Prostate gland (tissue), 2 donors: ENCODE measurements at regions not wholly inside any gene's neighbourhood (a gene's known extent, or its start where the extent isn't known, plus 50 kb on each side); places are given as distances from the start of the nearest gene placed in this dataset.

ENCODE experiments used
- POLR2AphosphoS5 ChIP-seq: sonication (generic); formaldehyde crosslinking; IDR thresholded peaks from one replicate; pipeline ENCODE4 v1.6.1; 2017; ENCODE audit warnings: antibody characterized with exemption
- TF ChIP-seq, protein P1 (sequence below), 4 experiments: fragments of 200-600 bp in 2 of 4; fragments of 450-650 bp in 2 of 4; sonication (generic) in 2 of 4; IDR thresholded peaks; 1 replicate in 3 of 4; 2 replicates in 1 of 4; pipeline ENCODE4 v1.5.1; 2016 to 2019; ENCODE audit warnings: antibody characterized with exemption in 4 of 4, mild to moderate bottlenecking in 2 of 4, moderate library complexity in 2 of 4

DNA sequence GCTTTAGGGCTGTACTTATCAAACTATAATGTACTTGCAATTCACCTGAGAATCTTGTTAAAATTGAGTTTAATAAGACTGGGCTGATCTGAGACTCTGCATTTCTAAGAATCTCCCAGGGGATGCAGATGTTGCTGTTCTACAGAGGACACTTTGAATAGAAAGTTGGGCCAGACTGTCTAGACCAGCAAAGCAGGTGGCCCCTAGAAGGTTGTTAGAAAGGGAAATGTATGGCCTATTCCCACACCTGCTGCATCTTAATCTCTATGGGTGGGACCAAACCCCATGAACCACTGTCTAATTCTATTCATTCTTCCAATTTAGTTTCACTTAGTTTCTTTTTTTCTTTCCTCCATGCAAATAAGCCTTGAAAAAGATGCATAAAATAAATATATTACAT lies 413.2 kb upstream of the TECRL start:
- TF ChIP-seq, protein P1, sequence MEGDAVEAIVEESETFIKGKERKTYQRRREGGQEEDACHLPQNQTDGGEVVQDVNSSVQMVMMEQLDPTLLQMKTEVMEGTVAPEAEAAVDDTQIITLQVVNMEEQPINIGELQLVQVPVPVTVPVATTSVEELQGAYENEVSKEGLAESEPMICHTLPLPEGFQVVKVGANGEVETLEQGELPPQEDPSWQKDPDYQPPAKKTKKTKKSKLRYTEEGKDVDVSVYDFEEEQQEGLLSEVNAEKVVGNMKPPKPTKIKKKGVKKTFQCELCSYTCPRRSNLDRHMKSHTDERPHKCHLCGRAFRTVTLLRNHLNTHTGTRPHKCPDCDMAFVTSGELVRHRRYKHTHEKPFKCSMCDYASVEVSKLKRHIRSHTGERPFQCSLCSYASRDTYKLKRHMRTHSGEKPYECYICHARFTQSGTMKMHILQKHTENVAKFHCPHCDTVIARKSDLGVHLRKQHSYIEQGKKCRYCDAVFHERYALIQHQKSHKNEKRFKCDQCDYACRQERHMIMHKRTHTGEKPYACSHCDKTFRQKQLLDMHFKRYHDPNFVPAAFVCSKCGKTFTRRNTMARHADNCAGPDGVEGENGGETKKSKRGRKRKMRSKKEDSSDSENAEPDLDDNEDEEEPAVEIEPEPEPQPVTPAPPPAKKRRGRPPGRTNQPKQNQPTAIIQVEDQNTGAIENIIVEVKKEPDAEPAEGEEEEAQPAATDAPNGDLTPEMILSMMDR (IDR thresholded peaks at IDR 0.05), result no peak
- TF ChIP-seq POLR2AphosphoS5, result no peak
